ENCODE measurements at regions not wholly inside any gene's neighbourhood (a gene's known extent, or its start where the extent isn't known, plus 50 kb on each side); places are given as distances from the start of the nearest gene placed in this dataset.

DNA sequence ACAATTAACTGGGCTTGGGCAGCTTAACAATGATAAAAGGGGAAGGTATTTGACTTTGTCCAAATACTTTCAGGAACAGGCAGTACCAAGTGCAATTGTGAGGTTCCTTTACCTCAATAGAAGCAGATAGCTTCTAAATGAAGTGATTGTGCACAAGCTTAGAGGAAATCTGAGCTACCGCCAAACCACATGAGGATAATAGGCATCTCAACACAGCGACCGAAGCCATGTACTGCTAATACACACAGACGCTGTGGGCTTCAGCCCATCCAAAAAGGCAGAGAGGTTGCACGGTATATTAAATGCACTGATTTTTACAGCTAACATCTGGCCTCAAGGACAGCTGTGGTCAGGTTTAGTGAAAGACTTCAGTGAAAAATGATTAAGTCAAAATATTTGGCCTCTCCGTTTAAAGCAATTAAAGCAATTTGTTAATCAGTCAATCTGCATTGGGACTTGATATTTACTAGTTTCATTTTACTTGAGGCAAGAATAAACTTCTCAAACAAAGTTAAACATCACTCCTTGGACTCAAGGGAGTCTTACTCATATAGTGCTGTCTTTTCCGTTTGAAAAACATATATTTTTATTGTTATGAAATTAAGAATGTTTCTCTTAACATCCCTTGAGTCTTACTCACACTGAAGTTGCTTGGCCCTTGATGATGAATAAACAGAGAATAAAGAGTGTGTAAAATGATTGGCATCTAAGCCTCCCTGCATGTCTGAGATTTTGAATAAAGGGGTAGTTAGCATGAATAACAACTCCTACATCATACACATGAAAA lies 306.3 kb downstream of the C7orf25 start (continued):
- TF ChIP-seq, protein P1, sequence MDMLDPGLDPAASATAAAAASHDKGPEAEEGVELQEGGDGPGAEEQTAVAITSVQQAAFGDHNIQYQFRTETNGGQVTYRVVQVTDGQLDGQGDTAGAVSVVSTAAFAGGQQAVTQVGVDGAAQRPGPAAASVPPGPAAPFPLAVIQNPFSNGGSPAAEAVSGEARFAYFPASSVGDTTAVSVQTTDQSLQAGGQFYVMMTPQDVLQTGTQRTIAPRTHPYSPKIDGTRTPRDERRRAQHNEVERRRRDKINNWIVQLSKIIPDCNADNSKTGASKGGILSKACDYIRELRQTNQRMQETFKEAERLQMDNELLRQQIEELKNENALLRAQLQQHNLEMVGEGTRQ (IDR thresholded peaks at IDR 0.05; ENCODE audit: borderline replicate concordance, low read depth, low read length) = no peak
- TF ChIP-seq CTCF (IDR thresholded peaks at IDR 0.05) = no peak
- TF ChIP-seq GATA2 (CRISPR knock-in tag; IDR thresholded peaks at IDR 0.05) = no peak
- TF ChIP-seq ELF1 (IDR thresholded peaks at IDR 0.05) = no peak

- Histone ChIP-seq H3K36me3 (replicated peaks in 1 of 2; ENCODE audit: control insufficient read depth in 1 of 2, insufficient read depth in 2 of 2, low read length in 1 of 2) (no peaks in the 10 kb centered on the region), H2AFZ (ENCODE audit: low read depth) (no peak overlapping the region), H3K4me1 (ENCODE audit: control insufficient read depth in 1 of 2, insufficient read depth in 2 of 2, low read depth in 1 of 2, low read length in 1 of 2) (no peaks in the 10 kb centered on the region), H4K20me1 (ENCODE audit: insufficient read depth) (no peaks in the 10 kb centered on the region), H3K27ac (ENCODE audit: low read depth in 2 of 2, low read length in 1 of 2) (no peak overlapping the region), H3K79me2 (ENCODE audit: insufficient read depth) (no peaks in the 10 kb centered on the region), H3K4me2 (no peak overlapping the region), H3K9me2 (no peaks in the 10 kb centered on the region), H3K27me3 (ENCODE audit: insufficient read depth) (peaks cover 9% of the 10 kb centered on the region; the same call in 1 of the 2 replicates), H3K9ac (no peak overlapping the region), H3F3A (replicated peaks; ENCODE audit: insufficient read depth) (no peaks in the 10 kb centered on the region), H3K9me3 (no peaks in the 10 kb centered on the region), H3K4me3 (ENCODE audit: low read depth in 2 of 2, low read length in 1 of 2) (no peak overlapping the region)
- CTCF ChIA-PET = no interaction called here
- no peak for DNase-seq
- no peak for TF ChIP-seq SMC3 (IDR thresholded peaks at IDR 0.05; ENCODE audit: low read depth, low read length)
- TF ChIP-seq RAD21 (IDR thresholded peaks at IDR 0.05; ENCODE audit: low read length) = no peak
- TF ChIP-seq, protein P2, sequence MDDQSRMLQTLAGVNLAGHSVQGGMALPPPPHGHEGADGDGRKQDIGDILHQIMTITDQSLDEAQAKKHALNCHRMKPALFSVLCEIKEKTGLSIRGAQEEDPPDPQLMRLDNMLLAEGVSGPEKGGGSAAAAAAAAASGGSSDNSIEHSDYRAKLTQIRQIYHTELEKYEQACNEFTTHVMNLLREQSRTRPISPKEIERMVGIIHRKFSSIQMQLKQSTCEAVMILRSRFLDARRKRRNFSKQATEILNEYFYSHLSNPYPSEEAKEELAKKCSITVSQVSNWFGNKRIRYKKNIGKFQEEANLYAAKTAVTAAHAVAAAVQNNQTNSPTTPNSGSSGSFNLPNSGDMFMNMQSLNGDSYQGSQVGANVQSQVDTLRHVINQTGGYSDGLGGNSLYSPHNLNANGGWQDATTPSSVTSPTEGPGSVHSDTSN (IDR thresholded peaks at IDR 0.05) = no peak
- WGBS (ENCODE audit: low lambda C conversion rate) = 1% methylated on average over 2 of the region's 2 CpGs
- POLR2A ChIA-PET = no interaction called here
These were observed 308.4 kb downstream of the C7orf25 start for GRCh38 chr7:42603496-42603895.

GRCh38 chr7:42597300-42597699 lies 314.6 kb downstream of the C7orf25 start:
- 0 out of 2 replicates have a peak, but pooled peaks cover 3% of the 10 kb centered on the region for H3K9me2 ChIP-seq
- H3K36me3 ChIP-seq (replicated peaks in 1 of 2; ENCODE audit: control insufficient read depth in 1 of 2, insufficient read depth in 2 of 2, low read length in 1 of 2) = no peaks in the 10 kb centered on the region
- no peak overlapping the region for H3K27ac ChIP-seq (ENCODE audit: low read depth in 2 of 2, low read length in 1 of 2)
- H3K4me2 ChIP-seq = no peak overlapping the region
- H3K79me2 ChIP-seq (ENCODE audit: insufficient read depth) = no peaks in the 10 kb centered on the region
- H4K20me1 ChIP-seq (ENCODE audit: insufficient read depth) = no peaks in the 10 kb centered on the region
- no peak for DNase-seq
- H3K4me3 ChIP-seq (ENCODE audit: low read depth in 2 of 2, low read length in 1 of 2) = no peak overlapping the region
- H3K9ac ChIP-seq = no peak overlapping the region
- no peaks in the 10 kb centered on the region for H3K4me1 ChIP-seq (ENCODE audit: control insufficient read depth in 1 of 2, insufficient read depth in 2 of 2, low read depth in 1 of 2, low read length in 1 of 2)
- 14% methylated on average over 3 of the region's 3 CpGs for WGBS (ENCODE audit: low lambda C conversion rate)
- no peaks in the 10 kb centered on the region for H3K9me3 ChIP-seq
- no peak overlapping the region for H2AFZ ChIP-seq (ENCODE audit: low read depth)
- no peaks in the 10 kb centered on the region for H3F3A ChIP-seq (replicated peaks; ENCODE audit: insufficient read depth)
- ChIA-PET POLR2A (no interaction called here), CTCF (interaction anchor here (1.3 kb wide), 1 partner anchor 9 kb away, joined by 3 read pairs; no protein-coding TSS in a partner anchor)
- TF ChIP-seq, protein P1 (IDR thresholded peaks at IDR 0.05; ENCODE audit: borderline replicate concordance, low read depth, low read length) = no peak
- TF ChIP-seq, protein P3, sequence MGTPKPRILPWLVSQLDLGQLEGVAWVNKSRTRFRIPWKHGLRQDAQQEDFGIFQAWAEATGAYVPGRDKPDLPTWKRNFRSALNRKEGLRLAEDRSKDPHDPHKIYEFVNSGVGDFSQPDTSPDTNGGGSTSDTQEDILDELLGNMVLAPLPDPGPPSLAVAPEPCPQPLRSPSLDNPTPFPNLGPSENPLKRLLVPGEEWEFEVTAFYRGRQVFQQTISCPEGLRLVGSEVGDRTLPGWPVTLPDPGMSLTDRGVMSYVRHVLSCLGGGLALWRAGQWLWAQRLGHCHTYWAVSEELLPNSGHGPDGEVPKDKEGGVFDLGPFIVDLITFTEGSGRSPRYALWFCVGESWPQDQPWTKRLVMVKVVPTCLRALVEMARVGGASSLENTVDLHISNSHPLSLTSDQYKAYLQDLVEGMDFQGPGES (IDR thresholded peaks at IDR 0.05; ENCODE audit: low read depth, low read length) = no peak
- TF ChIP-seq EP300 (IDR thresholded peaks at IDR 0.05; ENCODE audit: borderline replicate concordance in 1 of 2, low read depth in 1 of 2, low read length in 1 of 2) = no peak
- no peaks in the 10 kb centered on the region for H3K27me3 ChIP-seq (ENCODE audit: insufficient read depth)

Data from SK-N-SH (cell line).